ENCODE measurements at regions not wholly inside any gene's neighbourhood (a gene's known extent, or its start where the extent isn't known, plus 50 kb on each side); places are given as distances from the start of the nearest gene placed in this dataset.

DNA sequence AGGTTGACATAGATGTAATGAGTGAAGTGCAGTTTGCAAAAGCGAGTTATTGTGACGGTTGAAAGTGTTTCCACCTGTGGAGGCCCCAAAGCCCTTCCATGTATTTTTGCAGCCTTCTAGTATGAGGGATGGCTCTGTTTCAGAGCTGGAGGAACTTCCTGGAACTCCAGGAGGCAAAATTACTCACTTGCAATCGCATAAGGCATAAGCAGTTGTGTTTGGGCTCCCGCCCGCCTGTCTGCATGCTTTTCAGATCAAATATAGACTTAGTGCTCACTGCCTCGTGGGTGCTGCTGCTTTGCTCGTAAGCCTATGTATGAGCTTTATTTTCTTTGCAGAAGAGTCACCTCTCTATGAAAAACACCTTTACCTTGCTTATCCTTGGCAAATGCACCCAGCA is 146.8 kb upstream of the LARGE1 start:
- Histone ChIP-seq H3K36me3 (no peaks in the 10 kb centered on the region), H3K4me1 (no peaks in the 10 kb centered on the region), H3K27ac (no peak overlapping the region), H3K4me3 (no peak overlapping the region), H3K27me3 (no peaks in the 10 kb centered on the region), H3K9me3 (no peaks in the 10 kb centered on the region)
- intact Hi-C loops (cut with DNase I; ENCODE audit: low total_unique reads): loop anchor here (5.0 kb wide), 1 partner anchor 875 kb away; no protein-coding TSS in a partner anchor
- WGBS, 2 donors (ENCODE audit: low coverage in 1 of 2): 69 to 70% methylated on average over 4 to 7 of the region's 7 CpGs
- in situ Hi-C loops (cut with MboI; ENCODE audit: low pct_ligation_motif_present in 1 of 4, low pct_unique_long_range_greater_than_20kb in 1 of 4, low sequenced_read_pairs in 3 of 4): no loop called here
- TF ChIP-seq POLR2AphosphoS5 (IDR thresholded peaks at IDR 0.05): no peak
- TF ChIP-seq, protein P1, sequence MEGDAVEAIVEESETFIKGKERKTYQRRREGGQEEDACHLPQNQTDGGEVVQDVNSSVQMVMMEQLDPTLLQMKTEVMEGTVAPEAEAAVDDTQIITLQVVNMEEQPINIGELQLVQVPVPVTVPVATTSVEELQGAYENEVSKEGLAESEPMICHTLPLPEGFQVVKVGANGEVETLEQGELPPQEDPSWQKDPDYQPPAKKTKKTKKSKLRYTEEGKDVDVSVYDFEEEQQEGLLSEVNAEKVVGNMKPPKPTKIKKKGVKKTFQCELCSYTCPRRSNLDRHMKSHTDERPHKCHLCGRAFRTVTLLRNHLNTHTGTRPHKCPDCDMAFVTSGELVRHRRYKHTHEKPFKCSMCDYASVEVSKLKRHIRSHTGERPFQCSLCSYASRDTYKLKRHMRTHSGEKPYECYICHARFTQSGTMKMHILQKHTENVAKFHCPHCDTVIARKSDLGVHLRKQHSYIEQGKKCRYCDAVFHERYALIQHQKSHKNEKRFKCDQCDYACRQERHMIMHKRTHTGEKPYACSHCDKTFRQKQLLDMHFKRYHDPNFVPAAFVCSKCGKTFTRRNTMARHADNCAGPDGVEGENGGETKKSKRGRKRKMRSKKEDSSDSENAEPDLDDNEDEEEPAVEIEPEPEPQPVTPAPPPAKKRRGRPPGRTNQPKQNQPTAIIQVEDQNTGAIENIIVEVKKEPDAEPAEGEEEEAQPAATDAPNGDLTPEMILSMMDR (IDR thresholded peaks at IDR 0.05): no peak
- TF ChIP-seq POLR2A (IDR thresholded peaks at IDR 0.05): no peak
- no peak for TF ChIP-seq EP300 (IDR thresholded peaks at IDR 0.05; ENCODE audit: low read depth)
- DNase-seq: no peak

DNA sequence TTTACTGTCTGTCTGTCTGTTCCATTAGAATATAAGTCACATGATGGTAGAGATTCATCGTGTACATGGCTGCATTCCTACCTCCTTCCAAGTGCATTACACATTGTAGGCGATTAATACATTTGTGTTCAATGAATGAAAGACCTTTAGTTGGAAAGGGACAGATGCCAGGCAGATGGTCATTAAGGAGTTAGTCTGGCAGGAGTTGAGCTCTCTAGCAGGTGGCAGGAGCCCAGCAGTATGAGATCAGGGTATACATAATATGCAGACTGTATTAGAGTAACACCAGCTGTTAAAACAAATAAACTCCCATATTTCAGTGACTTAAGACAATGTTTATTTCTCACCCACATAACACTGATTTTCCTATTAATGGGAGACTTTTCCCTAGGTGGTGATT is 147.7 kb upstream of the LARGE1 start:
- intact Hi-C loops (cut with DNase I; ENCODE audit: low total_unique reads): loop anchor here (5.0 kb wide), 1 partner anchor 874 kb away; no protein-coding TSS in a partner anchor
- 0 to 41% methylated on average over 1 to 2 of the region's 2 CpGs for WGBS, 2 donors (ENCODE audit: low coverage in 1 of 2)
- Histone ChIP-seq H3K27me3 (no peaks in the 10 kb centered on the region), H3K9me3 (no peaks in the 10 kb centered on the region), H3K4me1 (no peaks in the 10 kb centered on the region), H3K27ac (no peak overlapping the region), H3K4me3 (no peak overlapping the region), H3K36me3 (no peaks in the 10 kb centered on the region)
- DNase-seq: no peak
- in situ Hi-C loops (cut with MboI; ENCODE audit: low pct_ligation_motif_present in 1 of 4, low pct_unique_long_range_greater_than_20kb in 1 of 4, low sequenced_read_pairs in 3 of 4): no loop called here
- TF ChIP-seq, protein P1 (IDR thresholded peaks at IDR 0.05): no peak
- no peak for TF ChIP-seq EP300 (IDR thresholded peaks at IDR 0.05; ENCODE audit: low read depth)
- TF ChIP-seq POLR2AphosphoS5 (IDR thresholded peaks at IDR 0.05): no peak
- no peak for TF ChIP-seq POLR2A (IDR thresholded peaks at IDR 0.05)

DNA sequence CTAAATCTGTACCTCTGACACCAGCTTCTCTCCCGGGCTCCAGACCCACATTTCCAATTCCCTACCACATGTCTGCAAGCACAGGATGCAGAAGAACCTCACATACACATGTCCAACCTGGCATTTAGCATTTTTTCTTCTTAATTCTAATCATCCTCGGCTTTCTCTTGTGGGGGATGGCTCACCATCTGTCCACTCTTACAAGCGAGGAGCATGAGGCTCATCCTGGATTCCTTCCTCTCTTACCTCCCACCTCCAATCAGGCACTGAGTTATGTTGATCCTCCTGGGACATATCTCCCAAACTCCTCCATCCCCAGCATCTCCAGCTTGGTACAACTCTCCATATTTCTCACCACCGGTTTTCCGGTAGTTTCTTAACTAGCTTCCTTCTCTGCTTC is 149.8 kb upstream of the LARGE1 start:
- TF ChIP-seq POLR2A (IDR thresholded peaks at IDR 0.05): no peak
- TF ChIP-seq, protein P1 (IDR thresholded peaks at IDR 0.05): no peak
- no peak for TF ChIP-seq EP300 (IDR thresholded peaks at IDR 0.05; ENCODE audit: low read depth)
- no peak for TF ChIP-seq POLR2AphosphoS5 (IDR thresholded peaks at IDR 0.05)
- Histone ChIP-seq H3K9me3 (no peaks in the 10 kb centered on the region), H3K4me3 (no peak overlapping the region), H3K27me3 (no peaks in the 10 kb centered on the region), H3K27ac (no peak overlapping the region), H3K4me1 (no peaks in the 10 kb centered on the region), H3K36me3 (no peaks in the 10 kb centered on the region)
- 80 to 85% methylated on average over 5 of the region's 5 CpGs for WGBS, 2 donors (ENCODE audit: low coverage in 1 of 2)
- DNase-seq: no peak
- intact Hi-C loops (cut with DNase I; ENCODE audit: low total_unique reads): no loop called here
- in situ Hi-C loops (cut with MboI; ENCODE audit: low pct_ligation_motif_present in 1 of 4, low pct_unique_long_range_greater_than_20kb in 1 of 4, low sequenced_read_pairs in 3 of 4): no loop called here

DNA sequence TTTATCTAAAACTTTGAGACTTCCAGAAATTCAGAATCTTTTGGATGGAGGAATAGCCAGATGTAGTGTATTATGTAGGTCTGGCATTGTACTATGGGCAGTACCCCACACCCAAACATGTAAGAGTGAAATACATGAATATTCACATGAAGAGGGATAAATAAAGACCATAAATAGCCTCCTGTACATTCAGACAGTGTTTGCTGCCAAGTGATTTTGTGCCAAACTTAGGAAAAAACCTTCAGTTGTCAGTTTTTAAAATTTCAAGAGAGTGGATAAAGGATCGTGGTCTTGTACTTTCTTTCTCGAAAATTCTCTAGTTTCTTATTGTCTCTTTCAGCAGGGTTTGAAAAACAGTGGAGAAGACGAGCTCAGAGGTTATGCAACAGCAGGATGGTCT is 150.3 kb upstream of the LARGE1 start:
- TF ChIP-seq EP300 (IDR thresholded peaks at IDR 0.05; ENCODE audit: low read depth): no peak
- TF ChIP-seq, protein P1 (IDR thresholded peaks at IDR 0.05): no peak
- no peak for TF ChIP-seq POLR2A (IDR thresholded peaks at IDR 0.05)
- no peak for TF ChIP-seq POLR2AphosphoS5 (IDR thresholded peaks at IDR 0.05)
- no peaks in the 10 kb centered on the region for H3K9me3 ChIP-seq
- H3K4me1 ChIP-seq: no peaks in the 10 kb centered on the region
- no peaks in the 10 kb centered on the region for H3K27me3 ChIP-seq
- 49 to 54% methylated on average over 3 of the region's 3 CpGs for WGBS, 2 donors (ENCODE audit: low coverage in 1 of 2)
- in situ Hi-C loops (cut with MboI; ENCODE audit: low pct_ligation_motif_present in 1 of 4, low pct_unique_long_range_greater_than_20kb in 1 of 4, low sequenced_read_pairs in 3 of 4): no loop called here
- no peak for DNase-seq
- no peak overlapping the region for H3K4me3 ChIP-seq
- no peak overlapping the region for H3K27ac ChIP-seq
- no peaks in the 10 kb centered on the region for H3K36me3 ChIP-seq
- intact Hi-C loops (cut with DNase I; ENCODE audit: low total_unique reads): no loop called here
